ENCODE measurements at regions not wholly inside any gene's neighbourhood (a gene's known extent, or its start where the extent isn't known, plus 50 kb on each side); places are given as distances from the start of the nearest gene placed in this dataset.

DNA sequence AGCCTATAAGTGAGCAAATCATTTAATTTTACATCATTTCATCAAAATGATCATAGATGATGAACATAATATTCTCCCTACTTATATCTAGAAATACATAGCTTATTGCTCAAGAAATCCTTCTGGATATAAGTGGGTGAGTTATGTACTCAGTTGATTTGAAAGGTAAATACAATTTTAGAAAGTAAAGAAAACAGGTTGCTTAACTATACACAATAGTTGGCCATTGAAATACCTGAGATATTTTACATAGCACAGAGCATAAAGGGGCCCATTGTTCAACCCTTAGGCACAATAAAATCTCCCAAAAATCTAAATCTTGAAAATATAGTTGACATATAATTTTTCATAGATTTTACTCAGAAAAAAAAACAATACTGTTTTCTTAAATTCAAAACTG is 782.0 kb upstream of the KLHL1 start:
- no peak for TF ChIP-seq CTCF (IDR thresholded peaks at IDR 0.05; ENCODE audit: poor library complexity)
- TF ChIP-seq EZH2 (IDR thresholded peaks at IDR 0.05; ENCODE audit: borderline replicate concordance): no peak
- TF ChIP-seq EZH2phosphoT487 (IDR thresholded peaks at IDR 0.05; ENCODE audit: low read depth, severe bottlenecking, unreplicated experiment): no peak

Data from hepatocyte (in vitro differentiated cells).